DND-41 (cell line): ENCODE measurements at regions not wholly inside any gene's neighbourhood (a gene's known extent, or its start where the extent isn't known, plus 50 kb on each side); places are given as distances from the start of the nearest gene placed in this dataset.

Experiments
- ATAC-seq: fragments of 200-7000 bp; cut with Tn5 transposase; 3 replicates; pipeline ENCODE4 v1.9.1; 2021; ENCODE audit warnings: low read depth; ENCODE audit not compliant: insufficient read depth
- DNase-seq: peaks from one replicate; pipeline ENCODE4 v3.0.0-alpha.2; 2020
- H2AFZ ChIP-seq: 2 replicates; pipeline ENCODE4 v1.6.0; 2012; ENCODE audit warnings: low read depth, low read length
- H3K27ac ChIP-seq: 2 replicates; pipeline ENCODE4 v1.5.1; 2012; ENCODE audit warnings: low read length, inconsistent platforms
- H3K27me3 ChIP-seq: fragments of 200-600 bp; sonication (generic); 2 replicates; pipeline ENCODE4 v1.6.0; 2012; ENCODE audit warnings: low read length, mild to moderate bottlenecking, inconsistent platforms; ENCODE audit not compliant: insufficient read depth, poor library complexity
- H3K36me3 ChIP-seq: 2 replicates; pipeline ENCODE4 v1.5.1; 2012; ENCODE audit warnings: low read length, inconsistent platforms; ENCODE audit not compliant: insufficient read depth
- H3K4me1 ChIP-seq: 2 replicates; pipeline ENCODE4 v1.5.1; 2012; ENCODE audit warnings: mild to moderate bottlenecking, low read length; ENCODE audit not compliant: insufficient read depth
- H3K4me2 ChIP-seq: 2 replicates; pipeline ENCODE4 v1.6.0; 2012; ENCODE audit warnings: mild to moderate bottlenecking, moderate library complexity, low read length, inconsistent platforms; ENCODE audit not compliant: insufficient read depth
- H3K4me3 ChIP-seq, 2 experiments: fragments of 200-600 bp in 1 of 2; shearing (Covaris generic) in 1 of 2; 2 replicates each; pipeline ENCODE4 v1.5.1; 2012 to 2016; ENCODE audit warnings: inconsistent platforms in 2 of 2, low read length in 2 of 2, mild to moderate bottlenecking in 2 of 2, low read depth in 1 of 2, moderate library complexity in 1 of 2
- H3K79me2 ChIP-seq: 2 replicates; pipeline ENCODE4 v1.6.0; 2012; ENCODE audit warnings: low read length, inconsistent platforms; ENCODE audit not compliant: insufficient read depth
- H3K9ac ChIP-seq: 2 replicates; pipeline ENCODE4 v1.6.0; 2012; ENCODE audit warnings: low read depth, mild to moderate bottlenecking, inconsistent platforms, low read length, moderate library complexity
- H3K9me3 ChIP-seq: 2 replicates; pipeline ENCODE4 v1.5.1; 2012; ENCODE audit warnings: low read length, moderate library complexity, mild to moderate bottlenecking, inconsistent platforms; ENCODE audit not compliant: insufficient read depth, severe bottlenecking
- H4K20me1 ChIP-seq: 2 replicates; pipeline ENCODE4 v1.6.0; 2012; ENCODE audit warnings: low read length; ENCODE audit not compliant: insufficient read depth
- CTCF ChIP-seq: IDR thresholded peaks from 2 replicates; pipeline ENCODE4 v1.5.1; 2012; ENCODE audit warnings: borderline replicate concordance, low read length, moderate library complexity, mild to moderate bottlenecking; ENCODE audit not compliant: poor library complexity, severe bottlenecking; ENCODE audit errors: extremely low read depth
- EZH2 ChIP-seq: IDR thresholded peaks from 3 replicates; pipeline ENCODE4 v1.6.1; 2012; ENCODE audit warnings: borderline replicate concordance, low read depth, mild to moderate bottlenecking, moderate library complexity, low read length, inconsistent platforms; ENCODE audit not compliant: severe bottlenecking

- H3K4me1 ChIP-seq = no peaks in the 10 kb centered on the region
- TF ChIP-seq EZH2 (no peak), CTCF (no peak)
These were observed 69.4 kb upstream of the KLF12 start for GRCh38 chr13:74203576-74203975.

DNA sequence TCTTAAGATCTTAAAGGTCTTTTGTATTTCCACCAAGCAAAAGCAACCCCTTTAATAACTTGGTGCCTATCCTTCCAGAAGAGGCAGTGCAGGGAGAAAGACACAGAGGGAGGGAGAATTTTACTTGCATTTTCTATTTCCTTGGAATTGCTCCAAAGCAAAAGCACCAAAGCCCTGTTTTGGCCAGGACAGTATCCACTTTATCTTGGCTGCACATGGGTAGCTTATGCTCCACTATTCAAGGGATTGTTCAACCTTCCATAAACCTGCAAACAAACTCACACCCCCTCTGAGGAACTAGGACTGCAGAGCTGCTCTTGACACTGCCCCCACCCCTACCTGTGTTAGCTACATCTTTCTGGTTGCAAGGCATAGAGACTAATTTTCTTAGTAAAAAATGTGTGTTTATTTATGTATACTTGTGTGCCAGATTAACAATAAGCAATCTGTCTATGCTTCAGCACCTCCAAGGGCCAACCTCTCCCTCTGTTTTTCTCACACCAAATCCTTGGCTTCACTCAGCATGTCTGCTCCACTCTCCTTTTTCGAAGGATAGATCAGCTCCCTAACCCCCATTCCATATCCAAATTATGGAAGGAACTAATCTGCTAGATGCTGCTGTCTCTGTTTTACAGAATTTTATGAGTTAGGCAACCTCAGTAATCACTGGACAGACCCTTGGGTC, 68.1 kb upstream of the KLF12 start:
- no peaks in the 10 kb centered on the region for H3K4me1 ChIP-seq
- no peak overlapping the region for H3K9ac ChIP-seq

More at GRCh38 chr13:74203576-74203975, 69.4 kb upstream of the KLF12 start:
- Histone ChIP-seq H3K27ac (no peak overlapping the region), H3K27me3 (no peaks in the 10 kb centered on the region), H3K4me2 (no peak overlapping the region), H3K79me2 (no peaks in the 10 kb centered on the region), H3K9me3 (no peaks in the 10 kb centered on the region), H4K20me1 (no peaks in the 10 kb centered on the region), H3K4me3 (no peak overlapping the region), H3K9ac (no peak overlapping the region), H2AFZ (no peak overlapping the region), H3K36me3 (no peaks in the 10 kb centered on the region)
- ATAC-seq (no peak), DNase-seq (no peak)

GRCh38 chr13:74201530-74201929, 67.3 kb upstream of the KLF12 start:
- H3K9me3 ChIP-seq = no peaks in the 10 kb centered on the region
- H3K9ac ChIP-seq = no peak overlapping the region
- TF ChIP-seq CTCF (no peak), EZH2 (no peak)
- no peak for ATAC-seq
- H3K4me1 ChIP-seq = no peaks in the 10 kb centered on the region
- DNase-seq = no peak
- no peaks in the 10 kb centered on the region for H3K79me2 ChIP-seq
- no peaks in the 10 kb centered on the region for H3K27me3 ChIP-seq
- no peak overlapping the region for H3K4me3 ChIP-seq
- no peak overlapping the region for H3K4me2 ChIP-seq
- H3K36me3 ChIP-seq = no peaks in the 10 kb centered on the region
- no peak overlapping the region for H3K27ac ChIP-seq
- H4K20me1 ChIP-seq = no peaks in the 10 kb centered on the region
- H2AFZ ChIP-seq = no peak overlapping the region

More for the DNA sequence above, 68.1 kb upstream of the KLF12 start:
- Histone ChIP-seq H3K4me2 (no peak overlapping the region), H3K9me3 (no peaks in the 10 kb centered on the region), H3K27ac (no peak overlapping the region), H2AFZ (no peak overlapping the region), H4K20me1 (no peaks in the 10 kb centered on the region), H3K27me3 (no peaks in the 10 kb centered on the region), H3K36me3 (no peaks in the 10 kb centered on the region), H3K4me3 (no peak overlapping the region), H3K79me2 (no peaks in the 10 kb centered on the region)
- DNase-seq = no peak
- no peak for ATAC-seq
- TF ChIP-seq EZH2 (no peak), CTCF (no peak)
